Heart left ventricle (tissue), 16 donors: ENCODE measurements at regions not wholly inside any gene's neighbourhood (a gene's known extent, or its start where the extent isn't known, plus 50 kb on each side); places are given as distances from the start of the nearest gene placed in this dataset.

ENCODE experiments used
- ATAC-seq, 4 donors: fragments of 200-7000 bp; cut with Tn5 transposase; one replicate each; pipeline ENCODE4 v1.9.1; 2020 to 2022; ENCODE audit warnings: moderate library complexity in 4 of 4, mild to moderate bottlenecking in 3 of 4, moderate number of reproducible peaks in 1 of 4
- DNase-seq, 5 donors: peaks; one replicate each; pipeline ENCODE4 v3.0.0-alpha.2; 2020
- H3K27ac ChIP-seq, 12 donors: fragments of 200-600 bp; sonication (generic) in 4 of 12; one replicate each; pipeline versions ENCODE4 v1.5.0 to v1.8.0; 2016 to 2022; ENCODE audit warnings: mild to moderate bottlenecking in 2 of 12
- H3K27me3 ChIP-seq, 9 donors: fragments of 200-600 bp; sonication (generic) in 2 of 9; one replicate each; pipeline versions ENCODE4 v1.5.1 to v1.8.0; 2016 to 2022; ENCODE audit warnings: mild to moderate bottlenecking in 3 of 9
- H3K36me3 ChIP-seq, 9 donors: fragments of 200-600 bp; sonication (generic) in 2 of 9; one replicate each; pipeline versions ENCODE4 v1.5.0 to v1.8.0; 2018 to 2022; ENCODE audit warnings: mild to moderate bottlenecking in 2 of 9
- H3K4me1 ChIP-seq, 12 donors: fragments of 200-600 bp; sonication (generic) in 4 of 12; one replicate each; pipeline versions ENCODE4 v1.5.0 to v1.8.0; 2016 to 2022; ENCODE audit warnings: mild to moderate bottlenecking in 3 of 12
- H3K4me3 ChIP-seq, 12 donors: fragments of 200-600 bp; sonication (generic) in 4 of 12; one replicate each; pipeline versions ENCODE4 v1.5.0 to v1.8.0; 2017 to 2022; ENCODE audit warnings: mild to moderate bottlenecking in 9 of 12, moderate library complexity in 4 of 12
- H3K9me3 ChIP-seq, 12 donors: fragments of 200-600 bp; sonication (generic) in 4 of 12; one replicate each; pipeline versions ENCODE4 v1.5.0 to v1.8.0; 2016 to 2022; ENCODE audit warnings: mild to moderate bottlenecking in 1 of 12
- CTCF ChIP-seq, 12 donors: fragments of 200-600 bp; sonication (generic) in 4 of 12; IDR thresholded peaks; one replicate each; pipeline versions ENCODE4 v1.5.0 to v1.8.0; 2018 to 2022; ENCODE audit warnings: antibody characterized with exemption in 12 of 12, mild to moderate bottlenecking in 5 of 12
- POLR2A ChIP-seq, 2 donors: fragments of 450-650 bp; IDR thresholded peaks; one replicate each; pipeline ENCODE4 v1.6.1; 2017; ENCODE audit warnings: antibody characterized with exemption in 2 of 2, mild to moderate bottlenecking in 2 of 2, moderate library complexity in 2 of 2
- WGBS, 4 donors: extraction: QIAGEN DNeasy Blood & Tissue Kit in 2 of 4; methylation state at CpG; one replicate each; pipeline versions ENCODE4 v1.1.5 to v1.1.7; 2013 to 2018; 5-methylcytosine and 5-hydroxymethylcytosine counted together
- intact Hi-C, 10 donors: fragments of 100-400 bp; cut with DNase I; formaldehyde crosslinking; loops; one replicate each; pipeline versions ENCODE4 v1.11.1 to v1.14.2; 2022
- donor health status: ischemic (EF 13 %, LVEDD 7.1; RV severe dilation, severe dysfunction).
- donor health status: healthy with polysubstance abuse.
- donor health status: DM: no; HTN: yes; CAD: no.
- donor health status: DM: no; HTN: no; CAD: no.
- donor health status: ischemic (EF 25% LVEDD 6.9; RV normal size, moderate dysfunction).
- donor health status: ischemic (EF 25% LVEDD 5.7; RV mildly dilated, moderate dysfunction).
- donor health status: healthy.
- donor health status: DM: yes; HTN: yes; CAD: no.
- donor health status: ischemic (EF 35%, LVEDD 5.7; RV mildly dilated, moderate dysfunction).
- donor health status: nonischemic (EF 11% LVEDD 7.7; RV severe dilation, severe dysfunction).
- donor health status: DM: yes; HTN: yes; CAD: no.
- donor health status: PGD.
- donor health status: ischemic (EF 29% LVEDD 5.4; RV normal size, mild dysfunction).
- donor health status: nonischemic (EF 23%, LVEDD 6.1; RV moderate dilation, normal function).

GRCh38 chr10:42954766-42955492 is 121.9 kb upstream of the RET start:
- Histone ChIP-seq H3K4me3 (no peak overlapping the region), H3K9me3 (peaks cover 0 to 15% (median 0%) of the 10 kb centered on the region in 12 donors), H3K27ac (no peak overlapping the region), H3K36me3 (no peaks in the 10 kb centered on the region), H3K4me1 (peaks cover 0 to 17% (median 10%) of the 10 kb centered on the region in 12 donors), H3K27me3 (peaks cover 0 to 16% (median 10%) of the 10 kb centered on the region in 9 donors)
- no peak for TF ChIP-seq POLR2A (IDR thresholded peaks at IDR 0.05)
- no peak for TF ChIP-seq CTCF (IDR thresholded peaks at IDR 0.05)
- WGBS, 4 donors: 74 to 82% (median 77%) methylated on average over 4 of the region's 4 CpGs; no CpG with 5 or more reads in 1 of the 4 donors
- intact Hi-C loops: loop anchor here in 1 of 10 donors (10.0 kb wide), 1 partner anchor 120 kb away; the partner anchor contains the start of gene RET
- ATAC-seq: no peak
- peak in 2 of 5 donors; percentile 9 to 46 for DNase-seq

- DNase-seq: peak in 2 of 5 donors; percentile 5 to 46
- peaks cover 0 to 13% (median 10%) of the 10 kb centered on the region in 9 donors for H3K27me3 ChIP-seq
- H3K36me3 ChIP-seq: no peaks in the 10 kb centered on the region
- no peak for TF ChIP-seq CTCF (IDR thresholded peaks at IDR 0.05)
- TF ChIP-seq POLR2A (IDR thresholded peaks at IDR 0.05): no peak
- H3K27ac ChIP-seq: no peak overlapping the region
- 90 to 95% (median 93%) methylated on average over 3 of the region's 3 CpGs for WGBS, 4 donors
- no peak for ATAC-seq
- H3K4me3 ChIP-seq: no peak overlapping the region
- peaks cover 0 to 15% (median 0%) of the 10 kb centered on the region in 12 donors for H3K9me3 ChIP-seq
- peaks cover 0 to 21% (median 11%) of the 10 kb centered on the region in 12 donors for H3K4me1 ChIP-seq
- intact Hi-C loops: loop anchor here in 1 of 10 donors (10.0 kb wide), 1 partner anchor 119 kb away; the partner anchor contains the start of gene RET
Observed at GRCh38 chr10:42955493-42955889, 121.4 kb upstream of the RET start.

GRCh38 chr10:42956045-42956444 is 120.8 kb upstream of the RET start:
- 70 to 83% (median 78%) methylated on average over 3 of the region's 3 CpGs for WGBS, 4 donors
- no peaks in the 10 kb centered on the region for H3K36me3 ChIP-seq
- no peak for ATAC-seq
- peaks cover 0 to 10% (median 6%) of the 10 kb centered on the region in 9 donors for H3K27me3 ChIP-seq
- TF ChIP-seq POLR2A (IDR thresholded peaks at IDR 0.05) (no peak), CTCF (IDR thresholded peaks at IDR 0.05) (no peak)
- H3K4me3 ChIP-seq: no peak overlapping the region
- H3K9me3 ChIP-seq: peaks cover 0 to 15% (median 0%) of the 10 kb centered on the region in 12 donors
- DNase-seq: peak in 2 of 5 donors; percentile 7 to 14
- H3K4me1 ChIP-seq: peaks cover 0 to 24% (median 14%) of the 10 kb centered on the region in 12 donors
- intact Hi-C loops: loop anchor here in 1 of 10 donors (10.0 kb wide), 1 partner anchor 119 kb away; the partner anchor contains the start of gene RET
- H3K27ac ChIP-seq: no peak overlapping the region

- intact Hi-C loops: loop anchor here in 1 of 10 donors (10.0 kb wide), 1 partner anchor 116 kb away; the partner anchor contains the start of gene RET
- ATAC-seq (no peak), DNase-seq (peak in 1 of 5 donors; percentile 2)
- 93 to 96% (median 93%) methylated on average over 2 of the region's 2 CpGs for WGBS, 4 donors
- Histone ChIP-seq H3K36me3 (no peaks in the 10 kb centered on the region), H3K27ac (no peak overlapping the region), H3K9me3 (peaks cover 0 to 15% (median 0%) of the 10 kb centered on the region in 12 donors), H3K4me1 (peaks cover 0 to 32% (median 18%) of the 10 kb centered on the region in 12 donors), H3K4me3 (no peak overlapping the region), H3K27me3 (no peaks in the 10 kb centered on the region)
- TF ChIP-seq CTCF (IDR thresholded peaks at IDR 0.05) (no peak), POLR2A (IDR thresholded peaks at IDR 0.05) (no peak)
Observed at GRCh38 chr10:42958142-42958868, 118.6 kb upstream of the RET start.
